HepG2 (cell line): ENCODE measurements at regions not wholly inside any gene's neighbourhood (a gene's known extent, or its start where the extent isn't known, plus 50 kb on each side); places are given as distances from the start of the nearest gene placed in this dataset.
"Not testable (repeated sequence)": the region's sequence is repeated elsewhere in the genome, so short reads cannot be mapped to it uniquely, and the experiment has no call there.

ENCODE experiments used
- ATAC-seq: fragments of 200-7000 bp; cut with Tn5 transposase; 3 replicates; pipeline ENCODE4 v1.9.1; 2020; ENCODE audit warnings: mild to moderate bottlenecking, moderate library complexity
- BruUV-seq: library from RNA; stranded (reverse); fragments of 400-500 nt; replicated peaks from 2 replicates; lab custom pipeline; 2021; lab: Mats Ljungman, UMichigan
- CTCF ChIA-PET: fragments of 300-600 bp; formaldehyde crosslinking; extraction: SDS; loops from one replicate; lab custom pipeline; 2021; ENCODE audit warnings: low total read pairs, inconsistent platforms, low intra/inter-chr PET ratio; lab: Yijun Ruan, JAX
- POLR2A ChIA-PET: fragments of 350-600 bp; sonication (Branson Sonifier 250); formaldehyde crosslinking; loops from one replicate; lab custom pipeline; 2020; ENCODE audit warnings: antibody characterized with exemption, inconsistent platforms; lab: Yijun Ruan, JAX
- DNase-seq: peaks from one replicate; pipeline ENCODE4 v3.0.0-alpha.2; 2015; ENCODE audit warnings: low spot score
- FAIRE-seq: peaks from 3 replicates; lab custom pipeline; 2011; peaks lifted over from hg19 to GRCh38; lab: Jason Lieb, UNC
- H2AFZ ChIP-seq: one replicate; pipeline ENCODE4 v1.6.1; 2011; ENCODE audit warnings: low read length, inconsistent platforms
- H3K27ac ChIP-seq: fragments of 300-600 bp; 3 replicates; pipeline ENCODE4 v1.8.0; 2011; ENCODE audit warnings: mixed run types, mild to moderate bottlenecking, mixed read lengths, low read length, inconsistent platforms; ENCODE audit not compliant: insufficient read depth; ENCODE audit errors: extremely low read length
- H3K27me3 ChIP-seq, 2 experiments: fragments of 200-600 bp in 1 of 2; 2 replicates in 1 of 2; 3 replicates in 1 of 2; pipeline versions ENCODE4 v1.6.0 to v1.8.0; 2011; ENCODE audit warnings: low read length in 2 of 2, mild to moderate bottlenecking in 2 of 2, moderate library complexity in 2 of 2, inconsistent platforms in 1 of 2; ENCODE audit not compliant: insufficient read depth in 2 of 2, control insufficient read depth in 1 of 2
- H3K36me3 ChIP-seq, 2 experiments: fragments of 200-600 bp in 1 of 2; replicated peaks in 1 of 2; 2 replicates in 1 of 2; 3 replicates in 1 of 2; pipeline versions ENCODE4 v1.5.1 to v1.8.0; 2011; ENCODE audit warnings: low read length in 2 of 2, inconsistent platforms in 1 of 2; ENCODE audit not compliant: insufficient read depth in 2 of 2, control insufficient read depth in 1 of 2
- H3K4me1 ChIP-seq: 2 replicates; pipeline ENCODE4 v1.5.1; 2012; ENCODE audit warnings: low read length, inconsistent platforms; ENCODE audit not compliant: insufficient read depth
- H3K4me2 ChIP-seq: 2 replicates; pipeline ENCODE4 v1.6.0; 2011; ENCODE audit warnings: low read depth, low read length, inconsistent platforms
- H3K4me3 ChIP-seq, 3 experiments: fragments of 200-600 bp in 1 of 3; sonication (generic), shearing (Covaris generic) in 1 of 3; replicated peaks in 1 of 3; 2 replicates each; pipeline ENCODE4 v1.5.1; 2011 to 2016; ENCODE audit warnings: low read length in 3 of 3, inconsistent platforms in 2 of 3, low read depth in 2 of 3, mild to moderate bottlenecking in 2 of 3, control low read depth in 1 of 3, mixed read lengths in 1 of 3; ENCODE audit not compliant: insufficient read depth in 1 of 3
- H3K79me2 ChIP-seq: one replicate; pipeline ENCODE4 v1.6.1; 2011; ENCODE audit warnings: low read length, inconsistent platforms; ENCODE audit not compliant: insufficient read depth
- H3K9ac ChIP-seq: 2 replicates; pipeline ENCODE4 v1.6.0; 2011; ENCODE audit warnings: mild to moderate bottlenecking, low read depth, low read length, inconsistent platforms; ENCODE audit not compliant: insufficient read depth
- H3K9me3 ChIP-seq: 2 replicates; pipeline ENCODE4 v1.5.1; 2012; ENCODE audit warnings: mild to moderate bottlenecking, low read length
- H4K20me1 ChIP-seq: 2 replicates; pipeline ENCODE4 v1.6.0; 2011; ENCODE audit warnings: inconsistent platforms, mild to moderate bottlenecking, low read length, moderate library complexity; ENCODE audit not compliant: insufficient read depth
- ZNF281 ChIP-seq: sonication (generic); formaldehyde crosslinking; IDR thresholded peaks from 2 replicates; pipeline ENCODE4 v1.4.0; 2020; ENCODE audit warnings: missing genetic modification reagents, borderline replicate concordance
- WGBS: methylation state at CpG from one replicate; pipeline ENCODE4 v1.1.6; 2017; ENCODE audit warnings: low lambda C conversion rate; 5-methylcytosine and 5-hydroxymethylcytosine counted together
- in situ Hi-C: cut with HindIII; loops from 2 replicates; pipeline ENCODE4 v1.10.0; 2017; ENCODE audit warnings: low pct_unique_long_range_greater_than_20kb; ENCODE audit not compliant: extremely low pct_ligation_motif_present
- intact Hi-C: fragments of 100-400 bp; cut with micrococcal nuclease; formaldehyde crosslinking; loops from one replicate; pipeline ENCODE4 v1.10.0; 2022; ENCODE audit not compliant: unreplicated experiment
- TF ChIP-seq, protein P1 (sequence below): sonication (generic); formaldehyde crosslinking; IDR thresholded peaks from 2 replicates; pipeline ENCODE4 v1.5.1; 2020; ENCODE audit warnings: mild to moderate bottlenecking, missing genetic modification reagents, moderate library complexity

- Histone ChIP-seq H3K4me3 (peak overlapping the region in 2 of 3 experiments; percentile 19 to 46; a peak in 2 of 6 replicates), H3K4me2 (peak overlapping the region; percentile 27; the same call in 1 of the 2 replicates)
- POLR2A ChIA-PET, FAIRE-seq, in situ Hi-C loops, intact Hi-C loops, H2AFZ ChIP-seq, CTCF ChIA-PET, H3K27ac ChIP-seq, BruUV-seq, H3K9me3 ChIP-seq, H4K20me1 ChIP-seq, DNase-seq, H3K79me2 ChIP-seq, H3K27me3 ChIP-seq, H3K4me1 ChIP-seq, H3K9ac ChIP-seq, ATAC-seq, H3K36me3 ChIP-seq: not testable (repeated sequence)
- peak; percentile 48; the same call in 1 of the 2 replicates for TF ChIP-seq ZNF281 (CRISPR knock-in tag)
- TF ChIP-seq, protein P1, sequence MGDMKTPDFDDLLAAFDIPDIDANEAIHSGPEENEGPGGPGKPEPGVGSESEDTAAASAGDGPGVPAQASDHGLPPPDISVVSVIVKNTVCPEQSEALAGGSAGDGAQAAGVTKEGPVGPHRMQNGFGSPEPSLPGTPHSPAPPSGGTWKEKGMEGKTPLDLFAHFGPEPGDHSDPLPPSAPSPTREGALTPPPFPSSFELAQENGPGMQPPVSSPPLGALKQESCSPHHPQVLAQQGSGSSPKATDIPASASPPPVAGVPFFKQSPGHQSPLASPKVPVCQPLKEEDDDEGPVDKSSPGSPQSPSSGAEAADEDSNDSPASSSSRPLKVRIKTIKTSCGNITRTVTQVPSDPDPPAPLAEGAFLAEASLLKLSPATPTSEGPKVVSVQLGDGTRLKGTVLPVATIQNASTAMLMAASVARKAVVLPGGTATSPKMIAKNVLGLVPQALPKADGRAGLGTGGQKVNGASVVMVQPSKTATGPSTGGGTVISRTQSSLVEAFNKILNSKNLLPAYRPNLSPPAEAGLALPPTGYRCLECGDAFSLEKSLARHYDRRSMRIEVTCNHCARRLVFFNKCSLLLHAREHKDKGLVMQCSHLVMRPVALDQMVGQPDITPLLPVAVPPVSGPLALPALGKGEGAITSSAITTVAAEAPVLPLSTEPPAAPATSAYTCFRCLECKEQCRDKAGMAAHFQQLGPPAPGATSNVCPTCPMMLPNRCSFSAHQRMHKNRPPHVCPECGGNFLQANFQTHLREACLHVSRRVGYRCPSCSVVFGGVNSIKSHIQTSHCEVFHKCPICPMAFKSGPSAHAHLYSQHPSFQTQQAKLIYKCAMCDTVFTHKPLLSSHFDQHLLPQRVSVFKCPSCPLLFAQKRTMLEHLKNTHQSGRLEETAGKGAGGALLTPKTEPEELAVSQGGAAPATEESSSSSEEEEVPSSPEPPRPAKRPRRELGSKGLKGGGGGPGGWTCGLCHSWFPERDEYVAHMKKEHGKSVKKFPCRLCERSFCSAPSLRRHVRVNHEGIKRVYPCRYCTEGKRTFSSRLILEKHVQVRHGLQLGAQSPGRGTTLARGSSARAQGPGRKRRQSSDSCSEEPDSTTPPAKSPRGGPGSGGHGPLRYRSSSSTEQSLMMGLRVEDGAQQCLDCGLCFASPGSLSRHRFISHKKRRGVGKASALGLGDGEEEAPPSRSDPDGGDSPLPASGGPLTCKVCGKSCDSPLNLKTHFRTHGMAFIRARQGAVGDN (CRISPR knock-in tag): peak; percentile 11; the same call in 1 of the 2 replicates
- WGBS: 63% methylated on average over 16 of the region's 28 CpGs
Observed at GRCh38 chr12:31162896-31163560, 89.4 kb downstream of the DDX11 start.

- WGBS: 9% methylated on average over 1 of the region's 1 CpG
- H3K4me1 ChIP-seq, DNase-seq, CTCF ChIA-PET, H3K27me3 ChIP-seq, ATAC-seq, POLR2A ChIA-PET, H3K4me3 ChIP-seq, intact Hi-C loops, H3K79me2 ChIP-seq, H3K36me3 ChIP-seq, in situ Hi-C loops, H3K4me2 ChIP-seq, H4K20me1 ChIP-seq, H2AFZ ChIP-seq, FAIRE-seq, BruUV-seq, H3K9ac ChIP-seq, H3K9me3 ChIP-seq, H3K27ac ChIP-seq: not testable (repeated sequence)
Observed at GRCh38 chr12:31174293-31174692, 100.6 kb downstream of the DDX11 start.
